GM20000 (cell line): ENCODE measurements at regions not wholly inside any gene's neighbourhood (a gene's known extent, or its start where the extent isn't known, plus 50 kb on each side); places are given as distances from the start of the nearest gene placed in this dataset.
"Not testable (repeated sequence)": the region's sequence is repeated elsewhere in the genome, so short reads cannot be mapped to it uniquely, and the experiment has no call there.

Experiments
- DNase-seq: peaks from one replicate; pipeline ENCODE4 v3.0.0; 2012; ENCODE audit warnings: low spot score
- TF ChIP-seq, protein P1 (sequence below): IDR thresholded peaks from 2 replicates; pipeline ENCODE4 v1.5.1; 2012; ENCODE audit warnings: mild to moderate bottlenecking, control low read depth; ENCODE audit errors: extremely low read depth, missing control alignments

DNA sequence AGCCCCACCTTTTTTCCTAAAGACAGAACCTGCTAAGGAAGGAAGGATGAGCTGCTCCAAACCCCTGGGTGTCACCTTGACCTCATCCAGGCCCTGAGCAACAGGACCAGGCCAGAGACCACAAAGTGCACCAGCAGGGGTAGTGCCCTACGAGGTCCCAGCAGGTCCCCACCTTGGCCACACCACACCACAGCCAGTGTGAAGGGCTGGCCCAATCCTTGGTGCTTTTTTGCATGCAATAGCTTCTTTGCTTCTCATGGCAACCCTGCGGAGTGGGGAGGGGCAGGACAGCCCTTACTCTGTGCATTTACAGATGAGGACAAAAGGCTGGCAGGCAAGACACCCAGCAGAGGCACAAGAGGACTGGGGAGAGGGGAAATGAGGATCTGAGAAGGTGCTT is 352.6 kb downstream of the BCL11B start:
- TF ChIP-seq, protein P1, sequence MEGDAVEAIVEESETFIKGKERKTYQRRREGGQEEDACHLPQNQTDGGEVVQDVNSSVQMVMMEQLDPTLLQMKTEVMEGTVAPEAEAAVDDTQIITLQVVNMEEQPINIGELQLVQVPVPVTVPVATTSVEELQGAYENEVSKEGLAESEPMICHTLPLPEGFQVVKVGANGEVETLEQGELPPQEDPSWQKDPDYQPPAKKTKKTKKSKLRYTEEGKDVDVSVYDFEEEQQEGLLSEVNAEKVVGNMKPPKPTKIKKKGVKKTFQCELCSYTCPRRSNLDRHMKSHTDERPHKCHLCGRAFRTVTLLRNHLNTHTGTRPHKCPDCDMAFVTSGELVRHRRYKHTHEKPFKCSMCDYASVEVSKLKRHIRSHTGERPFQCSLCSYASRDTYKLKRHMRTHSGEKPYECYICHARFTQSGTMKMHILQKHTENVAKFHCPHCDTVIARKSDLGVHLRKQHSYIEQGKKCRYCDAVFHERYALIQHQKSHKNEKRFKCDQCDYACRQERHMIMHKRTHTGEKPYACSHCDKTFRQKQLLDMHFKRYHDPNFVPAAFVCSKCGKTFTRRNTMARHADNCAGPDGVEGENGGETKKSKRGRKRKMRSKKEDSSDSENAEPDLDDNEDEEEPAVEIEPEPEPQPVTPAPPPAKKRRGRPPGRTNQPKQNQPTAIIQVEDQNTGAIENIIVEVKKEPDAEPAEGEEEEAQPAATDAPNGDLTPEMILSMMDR, result no peak
- DNase-seq, result no peak

DNA sequence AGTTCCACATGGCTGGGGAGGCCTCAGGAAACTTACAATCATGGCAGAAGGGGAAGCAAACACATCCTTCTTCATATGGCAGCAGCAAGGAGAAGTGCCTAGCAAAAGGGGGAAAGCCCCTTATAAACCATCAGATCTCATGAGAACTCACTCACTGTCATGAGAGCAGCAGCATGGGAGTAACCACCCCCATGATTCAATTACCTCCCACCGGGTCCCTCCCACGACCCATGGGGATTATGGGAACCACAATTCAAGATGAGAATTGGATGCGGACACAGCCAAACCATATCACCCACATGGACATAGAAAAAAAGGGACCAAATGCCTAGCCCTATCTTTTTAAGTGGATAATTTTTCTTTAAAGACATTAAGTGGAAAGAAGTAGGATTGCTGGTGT is 350.7 kb downstream of the BCL11B start:
- DNase-seq, result not testable (repeated sequence)

DNA sequence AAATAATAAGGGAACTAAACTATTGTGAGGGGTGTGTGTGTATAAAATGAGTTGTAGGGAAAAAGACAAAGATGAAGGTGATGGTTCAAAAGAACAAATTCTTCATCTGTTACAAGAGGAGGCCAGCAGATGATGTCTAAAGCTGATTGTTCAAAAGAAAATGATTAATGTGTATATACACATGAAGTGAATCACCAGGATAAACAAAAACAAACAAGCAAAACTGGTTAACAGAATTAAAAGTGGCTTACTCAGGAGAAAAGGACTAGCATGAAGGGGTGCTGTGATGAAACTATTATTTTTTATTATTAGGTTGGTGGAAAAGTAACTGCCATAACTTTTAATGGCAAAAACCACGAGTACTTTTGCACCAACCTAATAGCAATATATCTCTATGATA is 348.4 kb downstream of the BCL11B start:
- DNase-seq, result no peak
- TF ChIP-seq, protein P1, result no peak

DNA sequence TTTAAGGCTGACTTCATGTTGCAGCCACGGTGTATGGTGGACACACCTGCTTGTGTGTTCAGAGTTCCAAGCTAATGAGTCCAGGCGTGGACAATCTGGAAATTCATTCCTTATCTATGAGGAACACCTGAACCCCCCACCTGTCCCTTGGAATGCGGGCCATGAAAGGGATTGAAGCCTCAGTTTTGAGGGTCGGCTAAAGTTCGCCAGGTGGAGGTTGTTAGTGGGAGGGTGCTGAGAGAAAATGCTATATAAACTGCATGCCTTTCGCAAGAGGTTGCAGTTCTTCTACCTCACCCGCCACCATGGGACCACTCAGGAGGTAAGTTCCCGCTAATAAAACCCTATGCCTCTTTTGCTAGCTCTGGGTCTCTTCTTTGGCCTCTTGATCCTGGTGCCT is 348.0 kb downstream of the BCL11B start:
- TF ChIP-seq, protein P1, result no peak
- no peak for DNase-seq

DNA sequence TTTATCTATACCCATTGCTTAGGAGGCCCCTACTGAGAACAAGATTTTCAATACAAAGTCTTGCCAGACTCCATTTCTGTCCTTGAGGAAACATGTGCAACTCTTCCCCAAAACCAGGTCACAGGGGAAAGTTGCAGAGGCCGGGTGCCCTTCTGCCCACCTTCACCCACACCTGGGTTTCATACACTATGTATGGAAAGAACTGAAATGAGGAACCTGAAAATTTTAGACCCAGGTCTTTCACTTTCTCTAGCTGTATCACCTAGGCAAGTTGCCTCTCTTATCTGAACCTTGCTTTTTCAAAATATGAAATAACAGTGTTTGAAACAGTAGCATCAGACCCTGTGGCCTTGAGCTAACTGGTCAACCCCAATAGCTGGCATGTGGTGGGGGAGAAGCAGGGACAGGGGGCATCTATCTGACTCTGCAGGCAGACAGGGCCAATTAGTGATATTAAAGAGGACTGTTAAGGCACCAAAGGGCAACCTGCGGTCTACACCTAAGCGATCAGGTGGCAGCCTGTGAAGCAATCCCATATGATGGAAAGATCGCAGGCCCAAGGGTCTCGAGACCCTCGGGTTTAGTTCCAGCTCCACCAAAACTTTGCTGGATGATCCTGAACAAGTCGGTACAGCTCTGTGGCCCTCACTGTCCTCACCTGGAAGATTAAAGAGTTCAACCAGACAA is 346.5 kb downstream of the BCL11B start:
- no peak for DNase-seq
- TF ChIP-seq, protein P1, result no peak

DNA sequence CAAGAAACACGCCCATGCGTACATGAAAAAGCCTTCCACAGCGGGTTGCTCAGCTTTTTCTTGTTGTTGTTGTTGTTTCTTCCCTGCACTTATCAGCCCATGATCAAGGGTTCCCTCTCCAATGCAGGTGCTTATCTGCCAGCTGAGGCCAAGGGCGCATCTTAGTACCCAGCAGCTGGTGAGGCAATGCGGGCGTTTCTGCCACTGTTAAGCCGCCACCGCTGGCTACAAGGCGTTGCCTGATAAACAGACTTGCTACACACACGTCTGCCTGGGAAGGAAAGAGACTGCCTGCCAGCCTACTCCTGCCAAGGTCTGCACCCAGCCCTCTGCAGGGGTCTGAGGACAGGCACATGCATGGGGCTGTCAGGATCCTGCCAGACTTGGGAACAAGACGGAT is 345.9 kb downstream of the BCL11B start:
- DNase-seq, result no peak
- TF ChIP-seq, protein P1, result no peak

DNA sequence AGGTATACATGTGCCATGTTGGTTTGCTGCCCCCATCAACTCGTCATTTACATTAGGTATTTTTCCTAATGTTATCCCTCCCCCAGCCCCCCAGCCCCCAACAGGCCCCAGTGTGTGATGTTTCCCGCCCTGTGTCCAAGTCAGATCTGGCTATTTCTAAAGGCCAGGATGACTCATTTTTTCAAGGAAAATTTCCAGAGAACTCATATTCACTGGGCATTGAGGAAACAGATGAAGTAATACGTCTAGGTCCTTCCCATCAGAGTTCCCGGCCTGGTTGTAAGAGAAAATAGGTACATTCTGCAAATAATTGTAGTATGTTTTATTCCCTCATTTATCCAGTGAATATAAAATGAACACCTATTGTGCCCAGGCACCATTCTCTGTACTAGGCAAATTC is 345.2 kb downstream of the BCL11B start:
- TF ChIP-seq, protein P1, result no peak
- no peak for DNase-seq

DNA sequence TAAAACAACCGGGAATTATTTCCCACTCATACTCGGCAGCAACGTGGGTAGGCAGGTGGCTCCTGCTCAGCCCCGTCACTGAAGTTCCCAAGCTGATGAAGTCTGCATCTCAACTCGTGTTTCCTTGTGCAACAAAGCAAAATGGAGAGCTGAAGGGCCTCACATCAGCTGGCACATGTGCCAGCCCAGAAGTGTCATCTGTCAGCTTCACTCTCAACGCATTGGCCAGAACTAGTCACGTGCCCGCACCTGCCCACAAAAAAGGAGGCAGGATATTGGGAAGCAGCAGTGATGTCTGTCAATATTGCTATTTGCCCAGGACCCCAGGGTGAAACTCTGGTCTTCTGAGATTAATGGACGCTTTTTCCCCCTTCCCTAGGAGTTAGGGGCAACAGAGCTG is 344.0 kb downstream of the BCL11B start:
- TF ChIP-seq, protein P1, result no peak
- no peak for DNase-seq
